ENCODE measurements at regions not wholly inside any gene's neighbourhood (a gene's known extent, or its start where the extent isn't known, plus 50 kb on each side); places are given as distances from the start of the nearest gene placed in this dataset.

- TF ChIP-seq, protein P1, sequence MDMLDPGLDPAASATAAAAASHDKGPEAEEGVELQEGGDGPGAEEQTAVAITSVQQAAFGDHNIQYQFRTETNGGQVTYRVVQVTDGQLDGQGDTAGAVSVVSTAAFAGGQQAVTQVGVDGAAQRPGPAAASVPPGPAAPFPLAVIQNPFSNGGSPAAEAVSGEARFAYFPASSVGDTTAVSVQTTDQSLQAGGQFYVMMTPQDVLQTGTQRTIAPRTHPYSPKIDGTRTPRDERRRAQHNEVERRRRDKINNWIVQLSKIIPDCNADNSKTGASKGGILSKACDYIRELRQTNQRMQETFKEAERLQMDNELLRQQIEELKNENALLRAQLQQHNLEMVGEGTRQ (IDR thresholded peaks at IDR 0.05; ENCODE audit: low read depth, low read length): peak; percentile 87
- TF ChIP-seq RAD21 (IDR thresholded peaks at IDR 0.05; ENCODE audit: low read length): peak; percentile 34
- peak; percentile 81 for TF ChIP-seq BHLHE40 (IDR thresholded peaks at IDR 0.05; ENCODE audit: low read depth, low read length)
These were observed 148.2 kb upstream of the KLF4 start (continued) for GRCh38 chr9:107637421-107638420.
